ENCODE measurements at regions not wholly inside any gene's neighbourhood (a gene's known extent, or its start where the extent isn't known, plus 50 kb on each side); places are given as distances from the start of the nearest gene placed in this dataset.

- CTCF ChIA-PET = no interaction called here
- Histone ChIP-seq H3K9me2 (ENCODE audit: insufficient read depth) (no peaks in the 10 kb centered on the region), H3K4me1 (ENCODE audit: control insufficient read depth in 1 of 2, insufficient read depth in 2 of 2, low read length in 2 of 2) (no peaks in the 10 kb centered on the region), H3K27me3 (ENCODE audit: insufficient read depth, low read length) (no peaks in the 10 kb centered on the region), H3K9ac (ENCODE audit: low read length) (no peak overlapping the region), H3K4me3 (replicated peaks in 1 of 2; ENCODE audit: low read depth in 1 of 2, low read length in 2 of 2) (no peak overlapping the region), H3K9me3 (ENCODE audit: control insufficient read depth in 1 of 2, insufficient read depth in 1 of 2, low read depth in 1 of 2, low read length in 2 of 2) (no peaks in the 10 kb centered on the region), H4K20me1 (ENCODE audit: insufficient read depth) (no peaks in the 10 kb centered on the region), H3K36me3 (ENCODE audit: control insufficient read depth in 1 of 2, insufficient read depth in 2 of 2, low read length in 2 of 2) (no peaks in the 10 kb centered on the region), H3K4me2 (ENCODE audit: low read length) (no peak overlapping the region), H3K27ac (ENCODE audit: low read depth, low read length) (no peak overlapping the region), H3K79me2 (ENCODE audit: insufficient read depth, low read length) (no peaks in the 10 kb centered on the region), H2AFZ (ENCODE audit: low read depth, low read length, poor library complexity, severe bottlenecking) (no peak overlapping the region)
- intact Hi-C loops (cut with micrococcal nuclease) = no loop called here
- ATAC-seq (no peak), DNase-seq (ENCODE audit: low read depth, low spot score) (no peak)
- RAD21 ChIA-PET (ENCODE audit: low non-redundant PET in 1 of 2, low total read pairs in 2 of 2, uncharacterized antibody in 2 of 2, unreplicated experiment in 2 of 2) = no interaction called here
- TF ChIP-seq POLR2AphosphoS5 (IDR thresholded peaks at IDR 0.05; ENCODE audit: low read depth, low read length) (no peak), ZNF274 (IDR thresholded peaks at IDR 0.05; ENCODE audit: low read depth, low read length) (no peak), EGR1 (IDR thresholded peaks at IDR 0.05; ENCODE audit: low read depth) (no peak), TCF7L2 (IDR thresholded peaks at IDR 0.05; ENCODE audit: borderline replicate concordance, extremely low read depth, insufficient read depth, insufficient read length) (no peak), ZFX (IDR thresholded peaks at IDR 0.05) (no peak), MAX (IDR thresholded peaks at IDR 0.05) (no peak), POLR2A (IDR thresholded peaks at IDR 0.05; ENCODE audit: borderline replicate concordance, extremely low read depth, insufficient read depth, insufficient read length) (no peak), FOSL1 (IDR thresholded peaks at IDR 0.05; ENCODE audit: low read depth) (no peak), CEBPB (IDR thresholded peaks at IDR 0.05; ENCODE audit: low read depth) (no peak), REST (IDR thresholded peaks at IDR 0.05; ENCODE audit: low read depth) (no peak), ATF3 (IDR thresholded peaks at IDR 0.05) (no peak), EZH2 (IDR thresholded peaks at IDR 0.05) (no peak), ZBTB33 (IDR thresholded peaks at IDR 0.05; ENCODE audit: extremely low read depth, insufficient replicate concordance, low read length) (no peak), CTCF (IDR thresholded peaks at IDR 0.05 in 2 of 3, conservative IDR thresholded peaks at IDR 0.05 in 1 of 3; ENCODE audit: borderline replicate concordance in 1 of 3, insufficient read depth in 1 of 3, low read depth in 2 of 3, low read length in 2 of 3) (no peak), SP1 (IDR thresholded peaks at IDR 0.05; ENCODE audit: low read depth) (no peak), SIN3A (IDR thresholded peaks at IDR 0.05; ENCODE audit: low read depth) (no peak), SRF (IDR thresholded peaks at IDR 0.05; ENCODE audit: low read depth) (no peak), JUND (IDR thresholded peaks at IDR 0.05) (no peak), ELF1 (IDR thresholded peaks at IDR 0.05; ENCODE audit: borderline replicate concordance, low read depth) (no peak)
- POLR2A ChIA-PET = no interaction called here
- no TSS peak for BruUV-seq (replicated peaks)
These were observed 96.2 kb upstream of the ARHGEF26 start for GRCh38 chr3:154025007-154025406.

All from HCT116 (cell line).